ENCODE measurements at regions not wholly inside any gene's neighbourhood (a gene's known extent, or its start where the extent isn't known, plus 50 kb on each side); places are given as distances from the start of the nearest gene placed in this dataset.

DNA sequence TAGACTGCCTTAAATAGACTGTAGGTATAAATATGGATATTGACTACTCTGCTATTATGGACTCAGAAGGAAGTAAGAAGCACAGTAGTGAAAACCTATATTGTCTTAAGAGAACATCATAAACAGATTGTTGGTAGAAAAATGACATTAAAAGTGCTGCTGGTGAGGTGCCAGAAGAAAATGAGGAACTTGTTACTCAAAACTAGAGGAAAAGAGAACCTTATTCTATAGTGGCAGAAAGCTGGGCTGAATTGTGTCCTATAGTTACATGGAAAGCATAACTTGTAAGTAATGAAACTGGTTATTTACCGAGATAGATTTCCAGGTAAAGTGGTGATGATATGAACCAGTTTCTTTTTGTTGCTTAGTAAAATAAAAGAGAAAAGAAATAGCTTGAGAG is 109.7 kb upstream of the CTSC start:
- TF ChIP-seq KLF9 (tag by site-specific recombination; IDR thresholded peaks at IDR 0.05; ENCODE audit: low read depth) (no peak), SCRT1 (tag by site-specific recombination; IDR thresholded peaks at IDR 0.05; ENCODE audit: borderline replicate concordance) (no peak)

Data from HEK293 (cell line).